GM18909 (cell line): ENCODE measurements at regions not wholly inside any gene's neighbourhood (a gene's known extent, or its start where the extent isn't known, plus 50 kb on each side); places are given as distances from the start of the nearest gene placed in this dataset.
"Not testable (repeated sequence)": the region's sequence is repeated elsewhere in the genome, so short reads cannot be mapped to it uniquely, and the experiment has no call there.

ENCODE experiments used
- ATAC-seq: cut with Tn5 transposase; IDR thresholded peaks from one replicate; pipeline ENCODE4 v1.9.1; 2021; ENCODE audit warnings: mild to moderate bottlenecking; ENCODE audit not compliant: unreplicated experiment, poor library complexity

GRCh38 chr18:73593207-73593606, 554.4 kb downstream of the FBXO15 start:
- ATAC-seq, result no peak

- no peak for ATAC-seq
Observed at GRCh38 chr18:73590950-73591349, 556.7 kb downstream of the FBXO15 start.

- ATAC-seq, result no peak
Observed at GRCh38 chr18:73579698-73580097, 567.9 kb downstream of the FBXO15 start.

- ATAC-seq, result no peak
Observed at GRCh38 chr18:73577365-73577764, 570.3 kb downstream of the FBXO15 start.

GRCh38 chr18:73563901-73564472, 583.6 kb downstream of the FBXO15 start:
- no peak for ATAC-seq

- no peak for ATAC-seq
Observed at GRCh38 chr18:73563345-73563744, 584.3 kb downstream of the FBXO15 start.

- no peak for ATAC-seq
Observed at GRCh38 chr18:73556904-73557303, 590.7 kb downstream of the FBXO15 start.

GRCh38 chr18:73552171-73552570, 595.5 kb downstream of the FBXO15 start:
- ATAC-seq, result no peak

GRCh38 chr18:73551211-73551610, 596.4 kb downstream of the FBXO15 start:
- ATAC-seq, result no peak

- ATAC-seq, result no peak
Observed at GRCh38 chr18:73549236-73549635, 598.4 kb downstream of the FBXO15 start.

- no peak for ATAC-seq
Observed at GRCh38 chr18:73545472-73545871, 602.2 kb downstream of the FBXO15 start.

- ATAC-seq, result no peak
Observed at GRCh38 chr18:73544617-73545016, 603.0 kb downstream of the FBXO15 start.

- no peak for ATAC-seq
Observed at GRCh38 chr18:73544032-73544431, 603.6 kb downstream of the FBXO15 start.

- no peak for ATAC-seq
Observed at GRCh38 chr18:73535990-73536389, 611.6 kb downstream of the FBXO15 start.

GRCh38 chr18:73535189-73535588, 612.4 kb downstream of the FBXO15 start:
- no peak for ATAC-seq

- no peak for ATAC-seq
Observed at GRCh38 chr18:73531601-73532000, 616.0 kb downstream of the FBXO15 start.

- no peak for ATAC-seq
Observed at GRCh38 chr18:73528066-73528465, 619.6 kb downstream of the FBXO15 start.

GRCh38 chr18:73520229-73520628, 627.4 kb downstream of the FBXO15 start:
- ATAC-seq, result no peak

GRCh38 chr18:73516056-73516455, 631.6 kb downstream of the FBXO15 start:
- not testable (repeated sequence) for ATAC-seq

GRCh38 chr18:73514449-73514848, 633.2 kb downstream of the FBXO15 start:
- ATAC-seq, result no peak

- no peak for ATAC-seq
Observed at GRCh38 chr18:73511771-73512503, 635.7 kb downstream of the FBXO15 start.

GRCh38 chr18:73509460-73509859, 638.2 kb downstream of the FBXO15 start:
- ATAC-seq, result no peak
